ENCODE measurements at regions not wholly inside any gene's neighbourhood (a gene's known extent, or its start where the extent isn't known, plus 50 kb on each side); places are given as distances from the start of the nearest gene placed in this dataset.

GRCh38 chr17:79269620-79270019 is 195.0 kb downstream of the ENGASE start:
- no peaks in the 10 kb centered on the region for H3K9me3 ChIP-seq (ENCODE audit: control insufficient read depth, insufficient read depth, low read depth, low read length)
- H3K4me1 ChIP-seq (ENCODE audit: control insufficient read depth, insufficient read depth, low read length): peaks cover 7% of the 10 kb centered on the region; the same call in 1 of the 2 replicates
- BruUV-seq (replicated peaks): no TSS peak
- H3K27ac ChIP-seq (ENCODE audit: low read length): no peak overlapping the region
- CTCF ChIA-PET: no interaction called here
- H3K27me3 ChIP-seq (ENCODE audit: control insufficient read depth, insufficient read depth, low read length): peaks cover 15% of the 10 kb centered on the region
- no peaks in the 10 kb centered on the region for H3K36me3 ChIP-seq (ENCODE audit: control insufficient read depth, insufficient read depth, low read length)
- intact Hi-C loops (cut with micrococcal nuclease; ENCODE audit: unreplicated experiment) (no loop called here), in situ Hi-C loops (cut with HindIII; ENCODE audit: low pct_unique_long_range_greater_than_20kb, low sequenced_read_pairs) (no loop called here)
- POLR2A ChIA-PET: no interaction called here
- DNase-seq (ENCODE audit: low read depth, low spot score) (no peak), ATAC-seq (no peak)
- H3K4me3 ChIP-seq (ENCODE audit: low read depth in 2 of 2, low read length in 2 of 2): no peak overlapping the region
- TF ChIP-seq POLR2AphosphoS5 (IDR thresholded peaks at IDR 0.05; ENCODE audit: low read depth, low read length) (no peak), SIN3A (IDR thresholded peaks at IDR 0.05; ENCODE audit: borderline replicate concordance, insufficient read depth, low read depth, low read length) (no peak)

GRCh38 chr17:79263191-79263590 is 188.6 kb downstream of the ENGASE start:
- H3K27me3 ChIP-seq (ENCODE audit: control insufficient read depth, insufficient read depth, low read length): peaks cover 17% of the 10 kb centered on the region
- DNase-seq (ENCODE audit: low read depth, low spot score): no peak
- H3K4me1 ChIP-seq (ENCODE audit: control insufficient read depth, insufficient read depth, low read length): no peaks in the 10 kb centered on the region
- CTCF ChIA-PET: no interaction called here
- TF ChIP-seq CTCF (IDR thresholded peaks at IDR 0.05) (no peak), POLR2AphosphoS5 (IDR thresholded peaks at IDR 0.05; ENCODE audit: low read depth, low read length) (no peak), SIN3A (IDR thresholded peaks at IDR 0.05; ENCODE audit: borderline replicate concordance, insufficient read depth, low read depth, low read length) (no peak), TCF7L2 (IDR thresholded peaks at IDR 0.05; ENCODE audit: low read depth, low read length) (no peak), REST (IDR thresholded peaks at IDR 0.05; ENCODE audit: insufficient read depth in 1 of 2, low read depth in 2 of 2, low read length in 1 of 2) (no peak)
- ATAC-seq: no peak
- no peak overlapping the region for H3K27ac ChIP-seq (ENCODE audit: low read length)
- no peaks in the 10 kb centered on the region for H3K36me3 ChIP-seq (ENCODE audit: control insufficient read depth, insufficient read depth, low read length)
- H3K4me3 ChIP-seq (ENCODE audit: low read depth in 2 of 2, low read length in 2 of 2): no peak overlapping the region
- no peaks in the 10 kb centered on the region for H3K9me3 ChIP-seq (ENCODE audit: control insufficient read depth, insufficient read depth, low read depth, low read length)
- no TSS peak for BruUV-seq (replicated peaks)
- intact Hi-C loops (cut with micrococcal nuclease; ENCODE audit: unreplicated experiment) (no loop called here), in situ Hi-C loops (cut with HindIII; ENCODE audit: low pct_unique_long_range_greater_than_20kb, low sequenced_read_pairs) (no loop called here)
- POLR2A ChIA-PET: no interaction called here

GRCh38 chr17:79262624-79263023 is 188.0 kb downstream of the ENGASE start:
- Histone ChIP-seq H3K9me3 (ENCODE audit: control insufficient read depth, insufficient read depth, low read depth, low read length) (no peaks in the 10 kb centered on the region), H3K36me3 (ENCODE audit: control insufficient read depth, insufficient read depth, low read length) (no peaks in the 10 kb centered on the region), H3K4me1 (ENCODE audit: control insufficient read depth, insufficient read depth, low read length) (no peaks in the 10 kb centered on the region), H3K4me3 (ENCODE audit: low read depth in 2 of 2, low read length in 2 of 2) (no peak overlapping the region), H3K27me3 (ENCODE audit: control insufficient read depth, insufficient read depth, low read length) (peaks cover 19% of the 10 kb centered on the region), H3K27ac (ENCODE audit: low read length) (no peak overlapping the region)
- BruUV-seq (replicated peaks): no TSS peak
- in situ Hi-C loops (cut with HindIII; ENCODE audit: low pct_unique_long_range_greater_than_20kb, low sequenced_read_pairs) (no loop called here), intact Hi-C loops (cut with micrococcal nuclease; ENCODE audit: unreplicated experiment) (no loop called here)
- TF ChIP-seq TCF7L2 (IDR thresholded peaks at IDR 0.05; ENCODE audit: low read depth, low read length) (no peak), POLR2AphosphoS5 (IDR thresholded peaks at IDR 0.05; ENCODE audit: low read depth, low read length) (no peak), REST (IDR thresholded peaks at IDR 0.05; ENCODE audit: insufficient read depth in 1 of 2, low read depth in 2 of 2, low read length in 1 of 2) (no peak), SIN3A (IDR thresholded peaks at IDR 0.05; ENCODE audit: borderline replicate concordance, insufficient read depth, low read depth, low read length) (no peak), CTCF (IDR thresholded peaks at IDR 0.05) (no peak)
- DNase-seq (ENCODE audit: low read depth, low spot score) (no peak), ATAC-seq (no peak)
- POLR2A ChIA-PET: no interaction called here
- CTCF ChIA-PET: no interaction called here
